ENCODE measurements at regions not wholly inside any gene's neighbourhood (a gene's known extent, or its start where the extent isn't known, plus 50 kb on each side); places are given as distances from the start of the nearest gene placed in this dataset.
"Not testable (repeated sequence)": the region's sequence is repeated elsewhere in the genome, so short reads cannot be mapped to it uniquely, and the experiment has no call there.

DNA sequence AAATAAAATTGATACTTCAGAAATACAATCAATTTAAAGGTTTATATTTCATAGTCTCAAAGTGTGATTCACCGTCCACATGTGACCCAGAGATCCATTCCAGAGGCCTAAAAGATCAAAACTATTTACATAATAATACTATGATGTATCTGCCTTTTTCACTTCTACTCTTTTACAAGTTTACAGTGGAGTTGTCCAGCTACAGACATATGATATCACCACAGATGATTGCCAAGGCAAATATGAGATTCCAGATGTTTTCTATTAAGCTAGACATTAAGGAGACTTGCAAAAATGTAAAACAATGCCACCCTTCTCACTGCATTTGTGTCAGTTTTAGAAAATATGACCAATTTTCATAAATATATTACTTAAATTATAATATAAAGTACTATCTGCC, 443.7 kb downstream of the GJA1 start:
- DNase-seq (no peak), ATAC-seq (no peak)
- WGBS: 60% methylated on average over 1 of the region's 1 CpG
- Histone ChIP-seq H3K4me1 (ENCODE audit: control insufficient read depth, insufficient read depth, low read length) (no peaks in the 10 kb centered on the region), H3K27me3 (ENCODE audit: control insufficient read depth, insufficient read depth) (no peaks in the 10 kb centered on the region), H3K9me3 (ENCODE audit: control insufficient read depth, low read length) (no peaks in the 10 kb centered on the region), H3K27ac (ENCODE audit: low read length) (no peak overlapping the region), H3K4me3 (ENCODE audit: low read length) (no peak overlapping the region)
- intact Hi-C loops (cut with DNase I): loop anchor here in 1 of 4 donors (10.0 kb wide), 1 partner anchor 306 kb away; no protein-coding TSS in a partner anchor

DNA sequence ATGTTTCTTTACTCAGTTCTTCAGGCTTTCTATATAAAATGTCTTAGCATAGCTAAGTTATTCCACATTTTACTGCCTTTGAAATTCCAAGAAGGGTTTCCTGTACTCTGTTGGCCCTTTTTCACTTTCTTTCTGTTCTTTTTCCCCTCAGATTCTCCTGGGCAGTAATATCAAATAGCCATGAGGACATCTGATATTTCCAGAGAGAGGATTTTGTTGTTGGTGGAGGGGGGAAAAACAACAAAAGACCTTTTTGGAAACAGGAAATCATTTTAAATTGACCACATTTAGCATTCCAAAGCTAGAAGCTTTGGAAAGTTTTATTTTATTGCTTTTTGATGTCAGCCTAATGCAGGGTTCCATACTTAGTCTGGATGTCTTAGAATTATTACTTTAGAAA, 445.4 kb downstream of the GJA1 start:
- H3K4me3 ChIP-seq (ENCODE audit: low read length): no peak overlapping the region
- intact Hi-C loops (cut with DNase I): no loop called here

DNA sequence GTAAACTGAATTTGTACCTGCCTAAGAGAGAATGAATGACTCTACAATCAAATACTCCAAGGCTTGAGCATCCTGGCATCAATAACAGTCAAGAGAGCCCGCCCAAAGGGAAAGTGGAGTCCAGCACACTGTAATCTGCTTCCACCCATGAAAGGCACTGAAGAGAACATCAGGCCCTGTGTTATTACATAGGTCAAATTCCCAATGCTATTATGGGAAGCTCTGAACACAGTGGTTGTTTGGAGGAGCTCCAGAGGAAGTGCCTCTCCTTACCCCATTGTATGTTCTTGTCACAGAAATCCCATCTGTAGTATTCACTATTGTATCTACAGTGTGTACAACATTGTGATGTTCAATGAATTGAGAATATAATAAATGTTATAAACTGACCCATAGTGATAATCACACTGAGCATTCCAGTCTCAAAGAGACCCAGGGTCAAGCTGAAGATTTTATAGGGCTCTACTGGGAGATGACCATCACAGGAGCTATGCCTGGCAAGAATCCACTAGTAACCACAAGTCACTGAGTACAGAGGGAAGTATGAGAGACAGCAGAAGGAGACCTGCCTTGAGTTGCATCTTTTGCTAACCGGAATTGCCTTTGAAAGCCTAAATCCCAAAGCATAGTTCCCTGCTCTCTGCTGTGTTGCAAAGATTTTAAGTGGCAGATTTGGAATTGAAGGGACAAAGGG, 446.7 kb downstream of the GJA1 start:
- Histone ChIP-seq H3K4me3 (ENCODE audit: low read length) (no peak overlapping the region), H3K4me1 (ENCODE audit: control insufficient read depth, insufficient read depth, low read length) (no peaks in the 10 kb centered on the region), H3K9me3 (ENCODE audit: control insufficient read depth, low read length) (no peaks in the 10 kb centered on the region), H3K27ac (ENCODE audit: low read length) (no peak overlapping the region), H3K27me3 (ENCODE audit: control insufficient read depth, insufficient read depth) (no peaks in the 10 kb centered on the region)
- no peak for ATAC-seq
- no peak for DNase-seq
- WGBS: 88% methylated on average over 2 of the region's 2 CpGs
- intact Hi-C loops (cut with DNase I): no loop called here

More for the DNA sequence above, 445.4 kb downstream of the GJA1 start:
- Histone ChIP-seq H3K27me3 (ENCODE audit: control insufficient read depth, insufficient read depth) (no peaks in the 10 kb centered on the region), H3K4me1 (ENCODE audit: control insufficient read depth, insufficient read depth, low read length) (no peaks in the 10 kb centered on the region), H3K9me3 (ENCODE audit: control insufficient read depth, low read length) (no peaks in the 10 kb centered on the region), H3K27ac (ENCODE audit: low read length) (no peak overlapping the region)
- ATAC-seq: no peak
- no peak for DNase-seq

DNA sequence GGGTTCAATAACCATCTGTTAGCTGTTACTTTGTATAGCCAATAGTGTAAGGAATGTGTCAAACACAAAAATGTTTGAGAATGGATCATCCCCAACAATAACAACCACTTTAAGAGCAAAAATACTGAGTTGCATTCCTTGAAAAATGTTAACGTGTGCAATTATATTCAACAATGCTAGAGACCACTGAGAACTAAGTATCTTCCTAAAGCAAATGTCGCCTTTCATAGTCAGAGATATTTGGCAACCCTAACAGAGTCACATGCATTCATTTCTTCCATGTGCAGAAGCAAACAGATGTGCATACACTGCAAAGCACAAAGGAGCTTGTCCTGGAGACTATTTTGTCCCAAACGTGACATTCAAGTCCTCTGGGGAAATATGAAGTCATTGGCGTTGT, 448.6 kb downstream of the GJA1 start:
- DNase-seq: no peak
- H3K27me3 ChIP-seq (ENCODE audit: control insufficient read depth, insufficient read depth): no peaks in the 10 kb centered on the region
- no peaks in the 10 kb centered on the region for H3K9me3 ChIP-seq (ENCODE audit: control insufficient read depth, low read length)
- H3K4me1 ChIP-seq (ENCODE audit: control insufficient read depth, insufficient read depth, low read length): no peaks in the 10 kb centered on the region
- H3K4me3 ChIP-seq (ENCODE audit: low read length): no peak overlapping the region
- H3K27ac ChIP-seq (ENCODE audit: low read length): no peak overlapping the region
- 57% methylated on average over 4 of the region's 4 CpGs for WGBS
- intact Hi-C loops (cut with DNase I): no loop called here
- no peak for ATAC-seq

DNA sequence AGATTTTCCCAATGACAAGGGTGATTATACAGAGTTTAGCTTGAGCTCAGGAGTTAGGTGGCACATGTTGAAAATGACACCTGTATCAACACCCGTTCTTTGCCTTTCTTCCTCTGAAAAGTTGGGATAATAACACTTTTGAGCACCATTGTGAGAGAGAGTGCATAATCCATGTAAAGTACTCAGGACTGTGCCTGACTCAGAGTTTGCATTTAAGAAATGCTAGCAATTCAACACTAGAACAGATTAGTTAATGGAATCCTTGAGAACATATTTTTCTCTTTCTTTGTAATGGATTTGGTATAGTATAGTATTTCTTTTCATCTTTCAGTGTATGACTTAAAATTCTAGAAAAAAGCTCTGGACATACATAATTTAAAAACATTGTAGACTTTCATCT, 449.2 kb downstream of the GJA1 start:
- intact Hi-C loops (cut with DNase I): no loop called here
- 75% methylated on average over 1 of the region's 1 CpG for WGBS
- ATAC-seq (no peak), DNase-seq (no peak)
- Histone ChIP-seq H3K4me3 (ENCODE audit: low read length) (no peak overlapping the region), H3K9me3 (ENCODE audit: control insufficient read depth, low read length) (no peaks in the 10 kb centered on the region), H3K4me1 (ENCODE audit: control insufficient read depth, insufficient read depth, low read length) (no peaks in the 10 kb centered on the region), H3K27ac (ENCODE audit: low read length) (no peak overlapping the region), H3K27me3 (ENCODE audit: control insufficient read depth, insufficient read depth) (no peaks in the 10 kb centered on the region)

DNA sequence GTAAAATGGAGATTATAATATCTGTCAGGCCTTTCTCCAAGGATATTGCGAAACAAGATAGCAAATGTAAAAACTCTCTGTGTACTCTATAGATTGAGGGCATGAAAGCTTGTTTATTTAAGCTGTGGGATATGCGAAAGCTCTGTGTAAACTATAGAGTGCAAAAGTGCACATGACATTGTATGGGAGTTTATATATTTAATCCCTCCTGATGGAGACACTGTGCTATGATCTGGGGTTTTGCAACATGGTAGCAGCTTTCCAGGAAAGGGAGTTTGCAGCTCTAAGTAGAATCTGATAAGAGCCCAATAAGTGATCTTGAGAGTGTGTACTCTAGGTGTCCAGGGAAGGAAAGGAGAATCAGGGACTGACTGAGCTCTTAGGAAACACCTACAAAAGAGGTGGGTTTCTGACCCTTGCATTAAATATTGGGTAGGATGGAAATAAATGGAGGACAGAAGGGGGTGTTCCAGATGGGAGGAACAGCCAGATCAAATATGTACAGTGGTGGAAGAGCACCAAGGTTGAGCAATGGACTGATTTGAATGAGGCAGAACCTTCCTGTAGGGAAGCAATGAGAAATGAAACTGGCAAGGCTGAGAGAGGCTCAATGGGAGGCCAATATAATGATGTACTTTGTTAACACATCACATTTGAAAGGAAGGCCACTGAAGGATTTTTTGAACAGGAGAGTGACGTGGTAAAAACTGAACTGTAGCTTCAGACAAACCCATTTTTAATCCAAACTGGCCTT, 450.1 kb downstream of the GJA1 start:
- H3K4me1 ChIP-seq (ENCODE audit: control insufficient read depth, insufficient read depth, low read length): no peaks in the 10 kb centered on the region
- no peak overlapping the region for H3K4me3 ChIP-seq (ENCODE audit: low read length)
- H3K27me3 ChIP-seq (ENCODE audit: control insufficient read depth, insufficient read depth): no peaks in the 10 kb centered on the region
- no peak overlapping the region for H3K27ac ChIP-seq (ENCODE audit: low read length)
- WGBS: 88% methylated on average over 3 of the region's 3 CpGs
- DNase-seq: no peak
- no peaks in the 10 kb centered on the region for H3K9me3 ChIP-seq (ENCODE audit: control insufficient read depth, low read length)
- intact Hi-C loops (cut with DNase I): no loop called here
- ATAC-seq: no peak

DNA sequence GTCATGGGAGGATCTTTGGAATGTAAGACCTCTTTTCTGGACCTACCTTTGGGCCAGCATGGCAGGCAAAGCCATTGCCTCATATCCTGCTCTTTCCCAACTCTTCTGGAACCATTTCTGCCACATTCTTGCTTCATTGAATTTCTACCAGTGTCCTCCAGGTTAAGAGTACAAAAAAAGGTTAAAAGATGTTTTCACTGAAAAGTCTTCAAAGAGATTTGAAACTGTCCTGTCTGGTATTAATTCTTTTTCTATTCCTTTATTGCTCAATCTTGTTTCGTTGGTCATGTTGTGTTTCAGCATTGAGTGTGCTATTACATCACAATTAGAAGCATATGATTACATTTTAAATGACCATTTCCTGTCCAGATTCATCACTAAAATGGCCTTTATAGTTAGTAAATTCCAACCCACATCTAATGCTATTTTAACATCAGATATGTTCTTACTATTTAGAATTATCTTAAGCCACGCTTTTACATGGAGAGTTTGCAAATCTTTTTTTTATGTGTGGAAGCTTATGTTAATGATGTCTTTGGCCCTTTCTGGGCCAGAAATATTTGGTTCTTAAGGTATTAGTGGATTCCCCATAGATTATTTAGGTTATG, 450.9 kb downstream of the GJA1 start:
- no peak overlapping the region for H3K4me3 ChIP-seq (ENCODE audit: low read length)
- no peaks in the 10 kb centered on the region for H3K9me3 ChIP-seq (ENCODE audit: control insufficient read depth, low read length)
- H3K4me1 ChIP-seq (ENCODE audit: control insufficient read depth, insufficient read depth, low read length): no peaks in the 10 kb centered on the region
- ATAC-seq (no peak), DNase-seq (no peak)
- H3K27me3 ChIP-seq (ENCODE audit: control insufficient read depth, insufficient read depth): no peaks in the 10 kb centered on the region
- WGBS: 73% methylated on average over 2 of the region's 2 CpGs
- intact Hi-C loops (cut with DNase I): no loop called here
- H3K27ac ChIP-seq (ENCODE audit: low read length): no peak overlapping the region

DNA sequence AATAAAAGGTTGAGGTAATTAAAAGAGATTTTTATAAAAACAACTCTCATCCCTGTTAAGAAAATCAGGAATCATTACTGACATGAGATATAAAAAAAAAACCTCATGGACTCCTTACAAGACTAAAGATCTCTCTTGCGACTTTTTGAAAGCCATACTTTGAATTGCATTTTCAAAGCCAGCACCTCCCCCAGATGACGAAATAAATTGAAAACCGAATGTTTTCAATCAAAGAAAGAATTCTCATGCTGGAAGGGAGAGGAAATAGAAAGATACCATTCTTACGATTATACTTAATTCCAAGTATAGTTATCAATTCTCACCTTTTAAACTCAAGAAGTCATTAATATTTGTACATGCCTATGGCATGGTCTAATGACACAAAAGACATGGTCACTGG, 452.3 kb downstream of the GJA1 start:
- WGBS: 74% methylated on average over 4 of the region's 4 CpGs
- Histone ChIP-seq H3K4me1 (ENCODE audit: control insufficient read depth, insufficient read depth, low read length) (no peaks in the 10 kb centered on the region), H3K4me3 (ENCODE audit: low read length) (no peak overlapping the region), H3K9me3 (ENCODE audit: control insufficient read depth, low read length) (no peaks in the 10 kb centered on the region), H3K27me3 (ENCODE audit: control insufficient read depth, insufficient read depth) (no peaks in the 10 kb centered on the region), H3K27ac (ENCODE audit: low read length) (no peak overlapping the region)
- ATAC-seq (no peak), DNase-seq (no peak)
- intact Hi-C loops (cut with DNase I): no loop called here

DNA sequence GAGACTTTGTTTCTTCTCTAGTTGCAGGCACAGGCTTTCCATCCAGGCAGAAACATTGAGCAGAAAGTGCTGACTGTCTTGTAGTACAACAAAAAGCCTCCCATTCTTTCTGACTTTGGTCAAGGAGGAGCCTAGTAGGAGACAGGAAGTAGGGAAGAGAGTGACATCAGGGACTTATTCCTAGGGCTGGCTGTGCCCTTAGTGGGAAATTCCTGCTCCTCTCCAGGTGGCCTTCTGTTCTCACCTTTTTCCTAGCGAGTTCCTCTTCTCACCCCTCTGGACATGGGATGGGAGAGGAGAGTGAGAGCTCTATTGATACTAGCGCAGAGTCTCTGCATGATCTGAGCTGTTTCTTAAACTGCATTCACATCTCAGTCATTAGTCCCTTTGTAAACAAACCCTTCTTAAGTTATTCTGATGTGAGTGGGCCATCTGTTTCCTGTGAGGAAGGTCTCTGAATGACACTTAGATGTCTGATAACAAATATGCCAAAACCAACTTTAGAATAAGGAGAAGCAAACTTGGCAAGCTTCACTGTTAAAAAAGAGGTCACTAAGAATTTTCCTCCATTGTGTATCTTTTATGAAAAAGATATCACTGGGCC, 455.0 kb downstream of the GJA1 start:
- intact Hi-C loops (cut with DNase I): no loop called here
- no peaks in the 10 kb centered on the region for H3K9me3 ChIP-seq (ENCODE audit: control insufficient read depth, low read length)
- no peaks in the 10 kb centered on the region for H3K4me1 ChIP-seq (ENCODE audit: control insufficient read depth, insufficient read depth, low read length)
- ATAC-seq (peak in 1 of 2 donors; percentile 37), DNase-seq (no peak)
- H3K4me3 ChIP-seq (ENCODE audit: low read length): no peak overlapping the region
- 40% methylated on average over 2 of the region's 2 CpGs for WGBS
- H3K27me3 ChIP-seq (ENCODE audit: control insufficient read depth, insufficient read depth): no peaks in the 10 kb centered on the region
- no peak overlapping the region for H3K27ac ChIP-seq (ENCODE audit: low read length)

DNA sequence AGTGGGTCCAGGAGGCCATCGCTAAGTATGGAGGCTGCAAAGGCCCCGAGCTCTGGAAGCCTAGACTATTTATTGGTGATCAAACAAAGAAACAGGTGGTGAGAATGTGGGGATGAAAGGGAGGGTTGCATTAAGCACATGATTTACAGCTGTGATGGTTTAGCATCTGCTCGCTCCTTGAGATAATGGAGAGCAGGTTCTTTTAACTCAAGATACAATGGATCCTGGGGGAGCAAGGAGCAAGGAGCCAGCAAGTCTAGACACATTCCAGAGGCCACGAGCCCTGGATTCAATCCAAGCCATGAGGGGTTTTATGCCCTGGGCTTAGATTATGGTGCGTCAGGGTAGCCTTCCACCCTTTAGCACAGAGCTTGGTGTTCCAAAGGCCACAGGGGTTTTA, 460.3 kb downstream of the GJA1 start:
- H3K4me1 ChIP-seq (ENCODE audit: control insufficient read depth, insufficient read depth, low read length); ATAC-seq; intact Hi-C loops (cut with DNase I); DNase-seq; H3K4me3 ChIP-seq (ENCODE audit: low read length); H3K27ac ChIP-seq (ENCODE audit: low read length); H3K9me3 ChIP-seq (ENCODE audit: control insufficient read depth, low read length); H3K27me3 ChIP-seq (ENCODE audit: control insufficient read depth, insufficient read depth): not testable (repeated sequence)
- 68% methylated on average over 5 of the region's 5 CpGs for WGBS

DNA sequence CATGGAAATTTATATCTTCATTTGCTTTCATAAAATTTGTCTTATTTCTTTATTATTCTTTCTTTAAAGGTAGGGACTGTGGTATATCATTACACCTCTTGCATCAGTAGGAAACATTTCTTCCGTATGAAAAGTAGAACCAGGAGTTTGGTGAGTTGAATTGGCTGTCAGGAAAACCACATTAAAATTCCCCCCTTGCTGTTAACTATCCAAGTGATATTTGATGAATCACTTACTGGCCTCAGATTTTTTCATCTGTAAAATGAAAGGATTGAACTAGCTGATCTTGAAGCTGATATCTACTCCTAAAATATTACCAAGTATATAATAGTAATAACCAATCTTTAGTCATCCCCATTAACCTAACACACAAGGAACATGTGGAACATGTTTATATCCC, 460.9 kb downstream of the GJA1 start:
- Histone ChIP-seq H3K27me3 (ENCODE audit: control insufficient read depth, insufficient read depth) (no peaks in the 10 kb centered on the region), H3K9me3 (ENCODE audit: control insufficient read depth, low read length) (no peaks in the 10 kb centered on the region), H3K27ac (ENCODE audit: low read length) (no peak overlapping the region), H3K4me1 (ENCODE audit: control insufficient read depth, insufficient read depth, low read length) (no peaks in the 10 kb centered on the region), H3K4me3 (ENCODE audit: low read length) (no peak overlapping the region)
- 91% methylated on average over 1 of the region's 1 CpG for WGBS
- no peak for DNase-seq
- intact Hi-C loops (cut with DNase I): no loop called here
- no peak for ATAC-seq

Data from right cardiac atrium (tissue), 5 donors.